ENCODE measurements at regions not wholly inside any gene's neighbourhood (a gene's known extent, or its start where the extent isn't known, plus 50 kb on each side); places are given as distances from the start of the nearest gene placed in this dataset.

DNA sequence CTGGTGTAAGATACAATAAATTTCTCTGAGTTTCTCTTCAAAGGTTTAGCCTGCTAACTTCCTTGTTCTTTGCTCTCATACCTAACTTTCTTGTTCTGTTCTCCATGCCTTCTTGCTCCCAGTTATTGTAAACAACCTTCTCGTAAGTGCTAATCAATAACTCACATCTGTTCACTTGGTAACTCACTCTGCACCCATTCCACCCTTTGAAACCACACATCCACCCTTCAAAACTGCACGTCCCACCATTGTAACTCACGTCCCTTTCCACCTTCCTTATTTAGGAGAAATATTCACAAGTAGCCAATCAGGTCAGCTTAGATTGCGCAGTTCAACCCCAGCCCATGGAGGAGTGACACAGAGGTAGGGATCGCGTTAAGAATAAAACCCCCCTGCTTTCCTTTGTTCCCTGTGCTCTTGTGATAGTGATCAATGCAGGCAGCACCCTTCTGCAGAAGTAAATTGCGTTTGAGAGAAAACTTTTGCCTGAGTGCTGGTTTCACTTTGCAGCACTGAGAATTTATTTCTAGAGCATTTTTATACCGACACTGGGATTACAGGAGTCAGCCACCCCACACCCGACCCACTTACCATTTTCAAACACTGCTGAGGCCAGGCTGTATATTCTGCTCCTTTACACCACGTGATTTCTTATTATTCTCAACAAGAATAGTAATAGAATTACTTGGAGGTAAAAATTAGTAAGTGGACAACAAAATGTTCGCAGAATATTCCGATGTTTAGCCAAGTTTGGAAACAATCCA is 789.2 kb upstream of the RGS18 start:
- TF ChIP-seq CTCF (IDR thresholded peaks at IDR 0.05; ENCODE audit: control insufficient read depth, extremely low read depth, insufficient read depth) = no peak
- DNase-seq (ENCODE audit: low read depth) = no peak
- H3K4me3 ChIP-seq (ENCODE audit: low read depth, low read length) = peak overlapping the region; percentile 8; the same call in 1 of the 2 replicates

- H3K4me3 ChIP-seq (ENCODE audit: low read depth, low read length) = no peak overlapping the region
- no peak for DNase-seq (ENCODE audit: low read depth)
- TF ChIP-seq CTCF (IDR thresholded peaks at IDR 0.05; ENCODE audit: control insufficient read depth, extremely low read depth, insufficient read depth) = no peak
Measured at GRCh38 chr1:191371626-191372025, 786.6 kb upstream of the RGS18 start.

GRCh38 chr1:191388283-191388682 is 770.0 kb upstream of the RGS18 start:
- DNase-seq (ENCODE audit: low read depth) = no peak
- no peak for TF ChIP-seq CTCF (IDR thresholded peaks at IDR 0.05; ENCODE audit: control insufficient read depth, extremely low read depth, insufficient read depth)
- no peak overlapping the region for H3K4me3 ChIP-seq (ENCODE audit: low read depth, low read length)

DNA sequence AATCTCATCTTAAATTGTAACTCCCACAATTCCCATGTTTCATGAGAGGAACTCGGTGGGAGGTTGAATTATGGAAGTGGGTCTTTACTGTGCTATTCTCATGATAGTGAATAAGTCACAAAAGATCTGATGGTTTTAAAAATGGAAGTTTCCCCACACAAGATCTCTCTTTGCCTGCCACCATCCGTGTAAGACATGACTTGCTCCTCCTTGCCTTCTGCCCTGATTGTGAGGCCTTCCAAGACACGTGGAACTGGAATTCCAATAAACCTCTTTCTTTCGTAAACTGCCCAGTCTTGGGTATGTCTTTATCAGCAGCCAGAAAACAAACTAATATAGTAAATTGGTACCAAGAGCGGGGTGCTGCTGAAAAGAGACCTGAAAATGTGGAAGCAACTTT is 761.6 kb upstream of the RGS18 start:
- TF ChIP-seq CTCF (IDR thresholded peaks at IDR 0.05; ENCODE audit: control insufficient read depth, extremely low read depth, insufficient read depth) = no peak
- DNase-seq (ENCODE audit: low read depth) = no peak
- no peak overlapping the region for H3K4me3 ChIP-seq (ENCODE audit: low read depth, low read length)

DNA sequence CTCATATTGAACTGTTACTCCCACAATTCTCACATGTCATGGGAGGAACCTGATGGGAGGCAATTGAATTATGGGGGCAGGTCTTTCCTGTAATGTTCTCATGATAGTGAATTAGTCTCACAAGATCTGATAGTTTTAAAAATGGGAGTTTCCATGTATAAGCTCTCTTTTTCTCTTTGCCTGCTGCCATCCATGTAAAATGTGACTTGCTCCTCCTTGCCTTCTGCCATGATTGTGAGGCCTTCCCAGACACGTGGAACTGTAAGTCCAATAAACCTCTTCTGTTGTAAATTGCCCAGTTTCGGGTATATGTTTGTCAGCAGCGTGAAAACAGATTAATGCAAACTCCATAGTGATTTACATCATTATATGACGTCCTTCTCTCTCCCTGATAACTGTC is 759.7 kb upstream of the RGS18 start:
- no peak for TF ChIP-seq CTCF (IDR thresholded peaks at IDR 0.05; ENCODE audit: control insufficient read depth, extremely low read depth, insufficient read depth)
- H3K4me3 ChIP-seq (ENCODE audit: low read depth, low read length) = no peak overlapping the region

GRCh38 chr1:191405417-191405816 is 752.8 kb upstream of the RGS18 start:
- no peak overlapping the region for H3K4me3 ChIP-seq (ENCODE audit: low read depth, low read length)
- no peak for TF ChIP-seq CTCF (IDR thresholded peaks at IDR 0.05; ENCODE audit: control insufficient read depth, extremely low read depth, insufficient read depth)

More for the DNA sequence above, 759.7 kb upstream of the RGS18 start:
- no peak for DNase-seq (ENCODE audit: low read depth)

More at GRCh38 chr1:191405417-191405816, 752.8 kb upstream of the RGS18 start:
- no peak for DNase-seq (ENCODE audit: low read depth)

Data from LNCaP clone FGC (cell line).